K562 (cell line): ENCODE measurements at regions not wholly inside any gene's neighbourhood (a gene's known extent, or its start where the extent isn't known, plus 50 kb on each side); places are given as distances from the start of the nearest gene placed in this dataset.

Experiments used
- ATAC-seq: fragments of 200-7000 bp; cut with Tn5 transposase; 3 replicates; pipeline ENCODE4 v1.9.1; 2020; ENCODE audit warnings: moderate library complexity
- BruUV-seq: library from RNA; stranded (reverse); fragments of 400-500 nt; replicated peaks from 2 replicates; lab custom pipeline; 2021; lab: Mats Ljungman, UMichigan
- CTCF ChIA-PET: fragments of 300-600 bp; formaldehyde crosslinking; extraction: SDS; loops from one replicate; lab custom pipeline; 2021; ENCODE audit warnings: low intra/inter-chr PET ratio; lab: Yijun Ruan, JAX
- POLR2A ChIA-PET: fragments of 300-600, 350-650 bp; sonication (Branson Sonifier 250); formaldehyde crosslinking; extraction: SDS; loops from one replicate; lab custom pipeline; 2021; ENCODE audit warnings: antibody characterized with exemption, inconsistent platforms; lab: Yijun Ruan, JAX
- DNase-seq, 4 experiments: peaks; one replicate each; pipeline versions ENCODE4 v3.0.0 to v3.0.0-alpha.2; 2011 to 2018; ENCODE audit warnings: low spot score in 3 of 4, mixed read lengths in 3 of 4; ENCODE audit errors: extremely low read depth in 1 of 4
- FAIRE-seq: peaks from 2 replicates; lab custom pipeline; 2011; peaks lifted over from hg19 to GRCh38; lab: Jason Lieb, UNC
- H2AFZ ChIP-seq: 2 replicates; pipeline ENCODE4 v1.6.0; 2011; ENCODE audit warnings: low read depth, low read length, control low read depth, inconsistent platforms
- H3K27ac ChIP-seq: fragments of 200-600 bp; 3 replicates; pipeline ENCODE4 v1.8.0; 2011; ENCODE audit warnings: low read depth, mild to moderate bottlenecking, control low read depth, inconsistent platforms, low read length, moderate library complexity, mixed read lengths; ENCODE audit errors: extremely low read depth
- H3K27me3 ChIP-seq, 2 experiments: fragments of 300-600 bp in 1 of 2; 2 replicates in 1 of 2; 3 replicates in 1 of 2; pipeline versions ENCODE4 v1.6.0 to v1.8.0; 2011; ENCODE audit warnings: inconsistent platforms in 2 of 2, low read length in 2 of 2, mild to moderate bottlenecking in 1 of 2, mixed read lengths in 1 of 2, moderate library complexity in 1 of 2; ENCODE audit not compliant: control insufficient read depth in 2 of 2, insufficient read depth in 2 of 2
- H3K36me3 ChIP-seq: fragments of 300-600 bp; 3 replicates; pipeline ENCODE4 v1.8.0; 2011; ENCODE audit warnings: mild to moderate bottlenecking, low read length, inconsistent platforms; ENCODE audit not compliant: control insufficient read depth, insufficient read depth
- H3K4me1 ChIP-seq, 2 experiments: fragments of 200-600 bp in 1 of 2; replicated peaks in 1 of 2; 2 replicates in 1 of 2; 3 replicates in 1 of 2; pipeline versions ENCODE4 v1.5.1 to v1.8.0; 2011; ENCODE audit warnings: inconsistent platforms in 2 of 2, low read length in 2 of 2, mild to moderate bottlenecking in 1 of 2, mixed read lengths in 1 of 2, moderate library complexity in 1 of 2; ENCODE audit not compliant: control insufficient read depth in 2 of 2, insufficient read depth in 2 of 2
- H3K4me2 ChIP-seq: 2 replicates; pipeline ENCODE4 v1.6.1; 2011; ENCODE audit warnings: low read length, control low read depth, inconsistent platforms, mixed read lengths; ENCODE audit not compliant: insufficient read depth
- H3K4me3 ChIP-seq: fragments of 200-600 bp; sonication (generic), shearing (Covaris generic); 2 replicates; pipeline ENCODE4 v1.5.1; 2016; ENCODE audit warnings: control low read depth, inconsistent platforms
- H3K79me2 ChIP-seq: fragments of 200-600 bp; 3 replicates; pipeline ENCODE4 v1.8.0; 2011; ENCODE audit warnings: low read length, inconsistent platforms; ENCODE audit not compliant: control insufficient read depth, insufficient read depth
- H3K9ac ChIP-seq, 2 experiments: 2 replicates each; pipeline versions ENCODE4 v1.6.0 to v1.6.1; 2011; ENCODE audit warnings: low read depth in 2 of 2, low read length in 2 of 2, control low read depth in 1 of 2, inconsistent platforms in 1 of 2, mild to moderate bottlenecking in 1 of 2, mixed read lengths in 1 of 2; ENCODE audit not compliant: insufficient read depth in 1 of 2
- H3K9me1 ChIP-seq: one replicate; pipeline ENCODE4 v1.6.0; 2011; ENCODE audit warnings: inconsistent platforms, mild to moderate bottlenecking, low read length, moderate library complexity; ENCODE audit not compliant: control insufficient read depth, insufficient read depth
- H3K9me3 ChIP-seq: replicated peaks from 2 replicates; pipeline ENCODE4 v1.5.1; 2011; ENCODE audit warnings: low read depth, low read length, inconsistent platforms; ENCODE audit not compliant: control insufficient read depth, insufficient read depth
- H4K20me1 ChIP-seq: replicated peaks from 2 replicates; pipeline ENCODE4 v1.6.1; 2011; ENCODE audit warnings: low read length, inconsistent platforms, mixed read lengths; ENCODE audit not compliant: control insufficient read depth, insufficient read depth
- FOXK1 ChIP-seq: sonication (generic); formaldehyde crosslinking; IDR thresholded peaks from 2 replicates; pipeline ENCODE4 v1.8.0; 2022; ENCODE audit warnings: missing genetic modification reagents, mild to moderate bottlenecking, borderline replicate concordance
- GABPA ChIP-seq: fragments of 200-800 bp; sonication (Bioruptor generic); conservative IDR thresholded peaks from 2 replicates; pipeline ENCODE4 v1.6.1; 2016; ENCODE audit warnings: low read depth, missing genetic modification characterization, missing compliant biosample characterization
- MTA2 ChIP-seq: fragments of 450-650 bp; IDR thresholded peaks from 2 replicates; pipeline ENCODE4 v1.6.1; 2016; ENCODE audit warnings: low read depth
- RB1 ChIP-seq: fragments of 450-650 bp; IDR thresholded peaks from 2 replicates; pipeline ENCODE4 v1.6.1; 2017; ENCODE audit warnings: low read depth, mild to moderate bottlenecking
- SETDB1 ChIP-seq: IDR thresholded peaks from one replicate; pipeline ENCODE4 v1.6.1; 2012; ENCODE audit warnings: low read length, control low read depth, inconsistent platforms
- ZBTB17 ChIP-seq: fragments of 450-650 bp; formaldehyde crosslinking; IDR thresholded peaks from 2 replicates; pipeline ENCODE4 v1.4.0; 2020; ENCODE audit warnings: mild to moderate bottlenecking
- ZNF717 ChIP-seq: fragments of 250-450 bp; sonication (Bioruptor Pico); IDR thresholded peaks from 2 replicates; pipeline ENCODE4 v1.5.0; 2021
- WGBS: fragments of 100-300 bp; shearing (Covaris generic); methylation state at CpG from one replicate; pipeline ENCODE4 v1.1.6; 2016; ENCODE audit warnings: low coverage, mixed read lengths; ENCODE audit not compliant: insufficient coverage; ENCODE audit errors: missing lambda C conversion rate; 5-methylcytosine and 5-hydroxymethylcytosine counted together
- in situ Hi-C: fragments of 300-500 bp; cut with MboI; formaldehyde crosslinking; loops from 4 replicates; pipeline ENCODE4 v1.15.0; 2018; ENCODE audit warnings: inconsistent platforms, mixed read lengths
- intact Hi-C: fragments of 100-400 bp; cut with micrococcal nuclease; formaldehyde crosslinking; loops from 2 replicates; pipeline ENCODE4 v1.14.2; 2022

DNA sequence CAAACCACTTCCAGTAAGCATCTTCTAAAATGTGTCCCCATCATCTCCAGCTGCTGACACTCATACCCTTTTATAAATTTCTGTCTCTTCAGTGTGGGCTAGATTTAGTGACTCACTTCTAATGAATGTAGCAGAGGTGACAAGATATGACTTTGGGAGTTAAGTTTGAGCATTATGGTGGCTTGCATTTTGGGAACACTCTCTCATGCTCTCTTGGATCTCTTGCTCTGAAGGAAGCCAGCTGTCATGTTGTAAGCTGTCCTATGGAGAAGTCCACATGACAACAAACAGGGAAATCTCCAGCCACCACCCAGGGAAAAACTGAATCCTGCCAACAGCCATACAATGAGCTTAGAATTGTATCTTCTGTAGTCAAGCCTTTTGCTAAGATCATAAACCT, 691.3 kb upstream of the PCDH7 start (continued):
- TF ChIP-seq ZNF717, result no peak

DNA sequence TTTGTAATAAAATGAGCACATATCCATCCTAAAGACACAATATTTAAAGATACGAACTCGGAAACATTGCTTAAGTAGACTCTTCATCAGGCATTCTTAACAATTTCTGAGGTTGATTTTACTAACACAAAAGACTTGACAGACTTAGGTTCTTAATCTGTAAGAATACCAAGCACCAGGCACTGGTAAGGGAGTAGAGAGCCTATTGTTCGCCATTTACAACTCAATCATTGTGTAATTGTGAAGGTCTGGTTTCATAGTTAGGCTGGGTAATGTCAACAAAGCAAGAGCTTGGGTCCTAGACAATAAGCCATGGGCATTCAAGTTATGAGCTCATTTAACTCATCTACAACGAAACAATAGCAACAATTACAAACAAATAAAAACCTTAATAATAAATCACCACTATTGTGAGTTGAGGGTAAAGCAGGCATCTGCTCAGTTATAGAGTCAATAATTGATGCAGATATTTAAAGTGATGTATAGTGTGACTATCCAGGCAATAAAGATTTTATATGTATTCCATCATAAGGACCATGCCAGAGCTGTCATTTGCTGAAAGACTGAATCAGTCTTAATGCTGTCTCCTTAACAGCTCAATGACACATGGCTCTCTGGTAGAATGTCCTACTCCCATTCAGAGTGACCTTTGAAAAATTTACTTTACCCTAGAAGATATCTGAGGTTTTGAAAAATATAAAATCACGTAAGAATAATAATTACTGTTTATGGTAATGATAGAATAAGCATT, 664.0 kb upstream of the PCDH7 start:
- H3K79me2 ChIP-seq, result no peaks in the 10 kb centered on the region
- CTCF ChIA-PET, result no interaction called here
- H3K4me2 ChIP-seq, result no peak overlapping the region
- no peaks in the 10 kb centered on the region for H3K27me3 ChIP-seq
- no peak for DNase-seq
- BruUV-seq, result no TSS peak
- FAIRE-seq, result no peak
- H3K36me3 ChIP-seq, result no peaks in the 10 kb centered on the region
- H3K9me3 ChIP-seq, result no peaks in the 10 kb centered on the region
- H3K9me1 ChIP-seq, result no peaks in the 10 kb centered on the region
- no peak overlapping the region for H2AFZ ChIP-seq
- in situ Hi-C loops (no loop called here), intact Hi-C loops (no loop called here)
- no peaks in the 10 kb centered on the region for H3K4me1 ChIP-seq
- TF ChIP-seq MTA2 (no peak), RB1 (no peak), FOXK1 (CRISPR knock-in tag) (no peak), SETDB1 (no peak), GABPA (no peak), ZBTB17 (CRISPR knock-in tag) (no peak)
- no peak overlapping the region for H3K9ac ChIP-seq
- 0% methylated on average over 3 of the region's 5 CpGs for WGBS
- POLR2A ChIA-PET, result no interaction called here
- no peak overlapping the region for H3K4me3 ChIP-seq
- H4K20me1 ChIP-seq, result no peaks in the 10 kb centered on the region
- no peak overlapping the region for H3K27ac ChIP-seq
- ATAC-seq, result no peak
